GM23248 (cell line): ENCODE measurements at regions not wholly inside any gene's neighbourhood (a gene's known extent, or its start where the extent isn't known, plus 50 kb on each side); places are given as distances from the start of the nearest gene placed in this dataset.
A peak's percentile ranks its signal among the peaks of the same experiment; 100 is the strongest.

Experiments used
- DNase-seq: peaks from one replicate; pipeline ENCODE4 v3.0.0-alpha.2; 2015
- H2AFZ ChIP-seq: fragments of 200-600 bp; sonication (generic); 2 replicates; pipeline ENCODE4 v1.6.1; 2016; ENCODE audit warnings: antibody characterized with exemption
- H3F3A ChIP-seq: fragments of 200-600 bp; sonication (generic); 2 replicates; pipeline ENCODE4 v1.6.1; 2016; ENCODE audit warnings: mild to moderate bottlenecking, antibody characterized with exemption, mixed run types; ENCODE audit not compliant: insufficient read depth
- H3K27ac ChIP-seq: fragments of 200-600 bp; sonication (generic); 2 replicates; pipeline ENCODE4 v1.5.1; 2016; ENCODE audit warnings: mild to moderate bottlenecking
- H3K27me3 ChIP-seq: fragments of 200-600 bp; sonication (generic); replicated peaks from 2 replicates; pipeline ENCODE4 v1.6.1; 2016; ENCODE audit warnings: mild to moderate bottlenecking; ENCODE audit not compliant: insufficient read depth
- H3K36me3 ChIP-seq: fragments of 200-600 bp; sonication (generic); 2 replicates; pipeline ENCODE4 v1.6.1; 2016; ENCODE audit warnings: low read depth, mild to moderate bottlenecking
- H3K4me1 ChIP-seq: fragments of 200-600 bp; sonication (generic); 2 replicates; pipeline ENCODE4 v1.6.1; 2016; ENCODE audit warnings: mild to moderate bottlenecking; ENCODE audit not compliant: insufficient read depth
- H3K4me2 ChIP-seq: fragments of 200-600 bp; sonication (generic); one replicate; pipeline ENCODE4 v1.6.1; 2016; ENCODE audit warnings: mild to moderate bottlenecking; ENCODE audit not compliant: unreplicated experiment
- H3K4me3 ChIP-seq: fragments of 200-600 bp; sonication (generic); 2 replicates; pipeline ENCODE4 v1.5.1; 2016; ENCODE audit warnings: mild to moderate bottlenecking
- H3K79me2 ChIP-seq: fragments of 200-600 bp; sonication (generic); 2 replicates; pipeline ENCODE4 v1.6.1; 2016; ENCODE audit warnings: mild to moderate bottlenecking; ENCODE audit not compliant: insufficient read depth
- H3K9ac ChIP-seq: fragments of 200-600 bp; sonication (generic); 2 replicates; pipeline ENCODE4 v1.6.1; 2016; ENCODE audit warnings: mild to moderate bottlenecking
- H3K9me2 ChIP-seq: fragments of 200-600 bp; sonication (generic); 2 replicates; pipeline ENCODE4 v1.6.1; 2016; ENCODE audit warnings: mixed run types, mild to moderate bottlenecking, moderate library complexity; ENCODE audit not compliant: insufficient read depth
- H3K9me3 ChIP-seq: fragments of 200-600 bp; sonication (generic); one replicate; pipeline ENCODE4 v1.6.1; 2017; ENCODE audit warnings: low read depth
- H4K20me1 ChIP-seq: fragments of 200-600 bp; sonication (generic); 2 replicates; pipeline ENCODE4 v1.6.0; 2016; ENCODE audit not compliant: insufficient read depth
- EZH2 ChIP-seq: fragments of 200-600 bp; sonication (generic); IDR thresholded peaks from 2 replicates; pipeline ENCODE4 v1.6.1; 2018; ENCODE audit warnings: antibody characterized with exemption, mild to moderate bottlenecking; ENCODE audit not compliant: insufficient read depth, poor library complexity, severe bottlenecking
- EZH2phosphoT487 ChIP-seq: fragments of 200-600 bp; sonication (generic); IDR thresholded peaks from 2 replicates; pipeline ENCODE4 v1.6.1; 2018; ENCODE audit warnings: antibody characterized with exemption, moderate library complexity, mild to moderate bottlenecking, low read depth; ENCODE audit not compliant: insufficient read depth
- WGBS, 2 experiments: methylation state at CpG; one replicate each; pipeline ENCODE4 v1.1.6; 2015 to 2017; ENCODE audit warnings: low lambda C conversion rate in 2 of 2, low coverage in 1 of 2; ENCODE audit errors: missing lambda C conversion rate in 2 of 2; 5-methylcytosine and 5-hydroxymethylcytosine counted together
- in situ Hi-C: fragments of 300-500 bp; cut with MboI; formaldehyde crosslinking; loops from 2 replicates; pipeline ENCODE4 v1.15.0; 2020

GRCh38 chr12:114166362-114166761, 200.2 kb upstream of the RBM19 start:
- no peaks in the 10 kb centered on the region for H3K9me3 ChIP-seq
- no peak overlapping the region for H2AFZ ChIP-seq
- no peaks in the 10 kb centered on the region for H3K9me2 ChIP-seq
- TF ChIP-seq EZH2: no peak
- no peak for TF ChIP-seq EZH2phosphoT487
- H3K4me3 ChIP-seq: no peak overlapping the region
- H3K27me3 ChIP-seq: no peaks in the 10 kb centered on the region
- H3K36me3 ChIP-seq: no peaks in the 10 kb centered on the region
- no peak overlapping the region for H3K9ac ChIP-seq
- DNase-seq: peak; percentile 61
- no peak overlapping the region for H3K27ac ChIP-seq
- in situ Hi-C loops: no loop called here
- peaks cover 31% of the 10 kb centered on the region for H3K4me1 ChIP-seq
- no peaks in the 10 kb centered on the region for H3K79me2 ChIP-seq
- no peaks in the 10 kb centered on the region for H4K20me1 ChIP-seq
- no peak overlapping the region for H3K4me2 ChIP-seq
- peaks cover 46% of the 10 kb centered on the region for H3F3A ChIP-seq
- WGBS, 2 experiments: 39 to 55% methylated on average over 7 of the region's 7 CpGs

DNA sequence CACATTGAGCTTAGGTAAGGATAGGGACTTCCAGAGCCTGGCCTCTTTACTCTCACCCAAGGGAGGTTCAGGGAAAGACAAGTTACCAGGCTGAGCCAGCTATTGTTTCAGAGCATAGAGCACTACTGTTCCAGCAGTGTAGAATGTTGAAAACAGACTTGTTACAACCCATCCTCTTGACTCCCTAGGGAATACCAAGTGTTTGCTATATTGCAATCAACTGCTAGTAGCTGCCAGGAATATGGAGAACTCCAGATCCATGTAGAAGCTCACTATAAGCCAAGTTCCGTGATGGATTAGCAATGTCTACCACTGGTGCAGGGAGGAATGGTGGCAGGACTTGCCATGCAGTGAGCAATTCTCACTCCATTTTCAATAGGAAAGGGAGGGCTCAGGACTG, 199.8 kb upstream of the RBM19 start:
- no peaks in the 10 kb centered on the region for H3K27me3 ChIP-seq
- TF ChIP-seq EZH2 (no peak), EZH2phosphoT487 (no peak)
- no peak overlapping the region for H3K9ac ChIP-seq
- no peak overlapping the region for H3K4me3 ChIP-seq
- H3K79me2 ChIP-seq: no peaks in the 10 kb centered on the region
- no peaks in the 10 kb centered on the region for H4K20me1 ChIP-seq
- no peaks in the 10 kb centered on the region for H3K9me2 ChIP-seq
- no peak overlapping the region for H3K27ac ChIP-seq
- peaks cover 46% of the 10 kb centered on the region for H3F3A ChIP-seq
- no peak overlapping the region for H2AFZ ChIP-seq
- no peaks in the 10 kb centered on the region for H3K9me3 ChIP-seq
- DNase-seq: no peak
- H3K36me3 ChIP-seq: no peaks in the 10 kb centered on the region
- 57 to 67% methylated on average over 1 of the region's 1 CpG for WGBS, 2 experiments
- in situ Hi-C loops: no loop called here
- no peak overlapping the region for H3K4me2 ChIP-seq
- H3K4me1 ChIP-seq: peaks cover 31% of the 10 kb centered on the region

GRCh38 chr12:114164351-114164750, 198.2 kb upstream of the RBM19 start:
- Histone ChIP-seq H3K9ac (no peak overlapping the region), H3K9me3 (no peaks in the 10 kb centered on the region), H3F3A (peaks cover 44% of the 10 kb centered on the region), H3K79me2 (no peaks in the 10 kb centered on the region), H3K4me2 (no peak overlapping the region), H4K20me1 (no peaks in the 10 kb centered on the region), H3K27ac (0 out of 2 replicates have a peak overlapping the region, but pooled peaks have one; percentile 23), H3K9me2 (no peaks in the 10 kb centered on the region), H3K27me3 (no peaks in the 10 kb centered on the region), H3K4me1 (peaks cover 31% of the 10 kb centered on the region), H3K4me3 (no peak overlapping the region), H2AFZ (no peak overlapping the region), H3K36me3 (no peaks in the 10 kb centered on the region)
- DNase-seq: no peak
- in situ Hi-C loops: no loop called here
- TF ChIP-seq EZH2 (no peak), EZH2phosphoT487 (no peak)
- WGBS, 2 experiments: 88 to 95% methylated on average over 4 of the region's 4 CpGs

- Histone ChIP-seq H3K36me3 (no peaks in the 10 kb centered on the region), H3K4me3 (no peak overlapping the region), H3K9ac (no peak overlapping the region), H3K4me2 (peak overlapping the region; percentile 47), H3F3A (peaks cover 38% of the 10 kb centered on the region), H2AFZ (peak overlapping the region; percentile 14; the same call in 1 of the 2 replicates), H3K9me3 (no peaks in the 10 kb centered on the region), H3K79me2 (no peaks in the 10 kb centered on the region), H3K9me2 (no peaks in the 10 kb centered on the region), H3K4me1 (peaks cover 31% of the 10 kb centered on the region), H3K27ac (peak overlapping the region; percentile 53), H3K27me3 (no peaks in the 10 kb centered on the region), H4K20me1 (no peaks in the 10 kb centered on the region)
- peak; percentile 99 for DNase-seq
- TF ChIP-seq EZH2 (no peak), EZH2phosphoT487 (no peak)
- 1 to 4% methylated on average over 4 of the region's 4 CpGs for WGBS, 2 experiments
- in situ Hi-C loops: no loop called here
Measured at GRCh38 chr12:114163771-114164170, 197.6 kb upstream of the RBM19 start.

- H3K27me3 ChIP-seq: no peaks in the 10 kb centered on the region
Measured at GRCh38 chr12:114160445-114160844, 194.3 kb upstream of the RBM19 start.

More at GRCh38 chr12:114160445-114160844, 194.3 kb upstream of the RBM19 start:
- H3K4me2 ChIP-seq: no peak overlapping the region
- no peak overlapping the region for H3K4me3 ChIP-seq
- WGBS, 2 experiments: 66 to 68% methylated on average over 3 of the region's 3 CpGs
- no peaks in the 10 kb centered on the region for H3K9me2 ChIP-seq
- no peak overlapping the region for H3K9ac ChIP-seq
- no peaks in the 10 kb centered on the region for H3K36me3 ChIP-seq
- H3K9me3 ChIP-seq: no peaks in the 10 kb centered on the region
- H3K79me2 ChIP-seq: no peaks in the 10 kb centered on the region
- peaks cover 7% of the 10 kb centered on the region; the same call in 1 of the 2 replicates for H3F3A ChIP-seq
- in situ Hi-C loops: no loop called here
- H4K20me1 ChIP-seq: no peaks in the 10 kb centered on the region
- H3K4me1 ChIP-seq: peaks cover 12% of the 10 kb centered on the region
- DNase-seq: peak; percentile 33
- TF ChIP-seq EZH2phosphoT487 (no peak), EZH2 (no peak)
- no peak overlapping the region for H3K27ac ChIP-seq
- H2AFZ ChIP-seq: no peak overlapping the region
